MG63 (cell line): ENCODE measurements at regions not wholly inside any gene's neighbourhood (a gene's known extent, or its start where the extent isn't known, plus 50 kb on each side); places are given as distances from the start of the nearest gene placed in this dataset.
A peak's percentile ranks its signal among the peaks of the same experiment; 100 is the strongest.

ENCODE experiments used
- DNase-seq: peaks from one replicate; pipeline ENCODE4 v3.0.0-alpha.2; 2020
- H3K27me3 ChIP-seq: fragments of 250-450 bp; sonication (Bioruptor Pico); 2 replicates; pipeline ENCODE4 v1.5.1; 2020; ENCODE audit warnings: mild to moderate bottlenecking, moderate library complexity
- H3K36me3 ChIP-seq: fragments of 250-450 bp; sonication (Bioruptor Pico); 2 replicates; pipeline ENCODE4 v1.5.1; 2020; ENCODE audit warnings: mild to moderate bottlenecking, moderate library complexity
- H3K4me3 ChIP-seq: fragments of 250-450 bp; sonication (Bioruptor Pico); 2 replicates; pipeline ENCODE4 v1.5.1; 2020; ENCODE audit warnings: mild to moderate bottlenecking, moderate library complexity
- H3K9me3 ChIP-seq: fragments of 250-450 bp; sonication (Bioruptor Pico); 2 replicates; pipeline ENCODE4 v1.5.1; 2020; ENCODE audit warnings: mild to moderate bottlenecking, moderate library complexity

DNA sequence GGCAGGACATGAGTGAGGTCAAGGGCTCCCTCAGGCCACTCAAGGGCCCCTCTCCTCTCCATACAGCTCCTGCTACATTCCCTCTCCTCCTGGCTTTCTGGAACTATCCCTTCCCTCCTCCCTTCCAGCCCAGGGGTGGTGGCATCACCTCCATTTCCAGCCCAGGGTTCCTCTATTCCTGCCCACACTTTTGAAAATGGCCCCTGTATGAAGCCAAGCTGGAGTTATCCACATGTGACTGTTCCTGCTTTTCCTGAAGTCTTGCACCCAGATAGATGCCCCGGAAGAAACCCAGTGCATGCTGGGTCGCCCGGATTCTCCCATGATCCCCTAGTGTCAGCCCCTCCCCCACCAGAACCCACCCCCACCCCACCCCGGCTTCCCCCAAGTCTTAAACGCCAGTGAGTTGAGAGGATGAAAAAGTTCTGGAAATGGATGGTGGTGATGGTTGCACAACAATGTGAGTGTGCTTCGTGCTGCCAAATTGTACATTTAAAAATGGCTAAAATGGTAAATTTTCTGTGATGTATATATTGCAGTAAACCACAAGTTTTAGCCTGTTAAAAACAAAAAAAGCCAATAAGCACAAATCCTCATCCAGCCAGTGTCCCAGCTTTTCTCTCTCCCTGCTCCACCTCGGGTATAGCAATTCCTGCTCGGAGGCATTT is 136.9 kb downstream of the SCARB1 start:
- no peaks in the 10 kb centered on the region for H3K27me3 ChIP-seq
- H3K4me3 ChIP-seq: no peak overlapping the region
- H3K36me3 ChIP-seq: no peaks in the 10 kb centered on the region
- no peaks in the 10 kb centered on the region for H3K9me3 ChIP-seq
- no peak for DNase-seq

DNA sequence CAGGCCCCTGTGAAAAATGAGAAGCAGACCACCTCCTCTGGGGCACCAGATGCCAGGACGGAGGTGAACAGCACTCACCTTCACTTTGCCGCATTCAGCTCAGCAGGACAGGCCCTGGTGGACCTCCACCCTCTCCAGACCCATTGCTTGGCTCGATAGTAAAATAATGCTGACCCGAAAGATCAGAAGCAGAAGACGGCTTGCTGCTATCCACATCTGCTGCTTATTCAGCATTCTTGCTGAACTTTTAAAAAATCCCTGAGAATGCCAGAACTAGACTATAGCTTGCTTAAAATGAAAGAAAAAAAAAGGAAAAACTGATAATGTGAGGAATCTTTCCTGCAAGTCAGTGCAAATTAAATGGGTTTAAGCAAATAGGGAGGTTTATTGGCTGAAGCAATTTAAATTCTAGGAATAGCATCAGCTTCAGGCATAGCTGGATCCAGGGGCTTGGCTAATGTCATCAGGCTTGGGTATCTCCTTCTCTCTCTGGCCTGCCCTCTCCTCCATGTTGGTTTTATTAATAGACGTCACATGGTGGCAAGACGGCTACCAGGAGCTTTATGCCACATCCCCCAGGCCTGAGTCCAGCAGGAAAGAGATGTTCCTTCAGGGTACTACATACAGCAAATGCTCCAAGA is 137.9 kb downstream of the SCARB1 start:
- Histone ChIP-seq H3K9me3 (no peaks in the 10 kb centered on the region), H3K27me3 (no peaks in the 10 kb centered on the region), H3K4me3 (no peak overlapping the region), H3K36me3 (no peaks in the 10 kb centered on the region)
- DNase-seq: no peak

DNA sequence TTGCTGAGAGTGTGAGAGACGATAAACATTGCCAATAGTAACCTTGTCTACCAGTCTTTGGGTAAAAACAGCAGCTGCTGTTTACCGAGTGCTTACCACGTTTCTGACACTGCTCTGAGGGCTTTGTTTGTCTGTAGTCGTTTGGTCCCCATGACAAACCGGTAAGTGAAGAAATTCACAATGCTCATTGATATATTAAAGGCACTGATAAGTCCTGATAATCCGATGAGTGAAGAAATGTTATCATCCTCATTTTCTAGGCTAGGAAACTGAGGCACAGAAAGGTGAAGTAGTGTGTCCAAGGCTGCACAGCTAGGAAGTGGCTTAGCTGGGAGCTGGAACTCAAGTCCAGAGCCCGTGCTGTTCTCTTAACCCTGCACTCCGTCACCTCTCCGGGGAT is 138.6 kb downstream of the SCARB1 start:
- Histone ChIP-seq H3K9me3 (no peaks in the 10 kb centered on the region), H3K27me3 (no peaks in the 10 kb centered on the region), H3K36me3 (no peaks in the 10 kb centered on the region), H3K4me3 (no peak overlapping the region)
- no peak for DNase-seq

GRCh38 chr12:124722878-124723277 is 140.8 kb downstream of the SCARB1 start:
- H3K9me3 ChIP-seq: no peaks in the 10 kb centered on the region
- no peaks in the 10 kb centered on the region for H3K27me3 ChIP-seq
- no peak overlapping the region for H3K4me3 ChIP-seq
- no peaks in the 10 kb centered on the region for H3K36me3 ChIP-seq
- DNase-seq: no peak

- H3K9me3 ChIP-seq: no peaks in the 10 kb centered on the region
- no peaks in the 10 kb centered on the region for H3K27me3 ChIP-seq
- DNase-seq: no peak
- no peak overlapping the region for H3K4me3 ChIP-seq
- no peaks in the 10 kb centered on the region for H3K36me3 ChIP-seq
These were observed 142.0 kb downstream of the SCARB1 start for GRCh38 chr12:124721501-124722162.

- no peaks in the 10 kb centered on the region for H3K27me3 ChIP-seq
- no peaks in the 10 kb centered on the region for H3K9me3 ChIP-seq
- no peaks in the 10 kb centered on the region for H3K36me3 ChIP-seq
- H3K4me3 ChIP-seq: no peak overlapping the region
- peak; percentile 74 for DNase-seq
These were observed 142.8 kb downstream of the SCARB1 start for GRCh38 chr12:124720681-124721500.

DNA sequence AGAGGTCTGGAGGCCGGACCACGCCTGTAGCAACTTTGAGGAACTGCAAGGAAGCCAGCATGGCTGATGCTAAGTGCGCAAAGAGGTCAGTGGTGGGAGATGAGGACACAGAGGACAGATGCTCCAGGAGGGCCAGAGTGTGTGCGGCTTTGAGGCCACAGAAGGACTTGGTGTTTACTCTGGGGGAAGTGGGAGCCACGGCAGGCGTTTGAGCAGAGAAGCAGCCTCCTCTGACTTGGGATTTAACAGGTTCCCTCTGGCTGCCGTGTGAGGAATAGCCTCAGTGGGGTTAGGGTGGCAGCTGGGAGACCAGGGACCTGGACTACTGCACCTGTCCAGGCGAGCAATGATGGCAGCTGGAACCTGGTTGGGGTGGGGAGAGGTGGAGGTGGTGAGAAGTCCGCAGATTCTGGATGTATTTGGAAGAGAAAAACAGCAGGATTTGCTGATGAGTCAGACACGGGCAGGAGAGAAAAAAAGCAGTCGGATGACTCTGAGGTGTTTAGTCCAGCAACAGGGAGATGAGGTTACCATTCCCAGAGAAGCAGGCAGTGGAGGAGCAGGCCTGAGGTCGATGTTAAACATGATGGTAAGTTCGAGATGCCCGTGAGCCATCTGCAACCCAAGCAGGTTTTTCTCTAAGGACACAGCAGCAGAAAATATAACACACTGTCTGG is 143.5 kb downstream of the SCARB1 start:
- peak; percentile 65 for DNase-seq
- H3K27me3 ChIP-seq: no peaks in the 10 kb centered on the region
- no peaks in the 10 kb centered on the region for H3K9me3 ChIP-seq
- H3K4me3 ChIP-seq: no peak overlapping the region
- H3K36me3 ChIP-seq: no peaks in the 10 kb centered on the region

- Histone ChIP-seq H3K4me3 (no peak overlapping the region), H3K36me3 (no peaks in the 10 kb centered on the region), H3K9me3 (no peaks in the 10 kb centered on the region), H3K27me3 (no peaks in the 10 kb centered on the region)
- no peak for DNase-seq
These were observed 144.4 kb downstream of the SCARB1 start for GRCh38 chr12:124719231-124719630.

GRCh38 chr12:124718458-124718857 is 145.2 kb downstream of the SCARB1 start:
- Histone ChIP-seq H3K27me3 (no peaks in the 10 kb centered on the region), H3K4me3 (no peak overlapping the region), H3K9me3 (no peaks in the 10 kb centered on the region), H3K36me3 (no peaks in the 10 kb centered on the region)
- no peak for DNase-seq

DNA sequence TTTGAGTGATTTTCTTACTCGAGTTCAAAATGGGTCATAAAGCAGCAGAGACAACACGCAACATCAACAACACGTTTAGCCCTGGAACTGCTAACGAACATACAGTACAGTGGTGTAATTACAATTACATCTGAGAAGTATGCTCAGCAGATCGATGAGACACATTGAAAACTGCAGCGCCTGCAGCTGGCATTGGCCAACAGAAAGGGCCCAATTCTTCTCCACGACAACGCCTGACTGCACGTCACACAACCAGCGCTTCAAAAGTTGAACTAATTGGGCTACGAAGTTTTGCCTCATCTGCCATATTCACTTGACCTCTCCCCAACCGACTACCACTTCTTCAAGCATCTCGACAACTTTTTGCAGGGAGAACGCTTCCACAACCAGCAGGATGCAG is 145.6 kb downstream of the SCARB1 start:
- H3K4me3 ChIP-seq: no peak overlapping the region
- no peak for DNase-seq
- no peaks in the 10 kb centered on the region for H3K9me3 ChIP-seq
- no peaks in the 10 kb centered on the region for H3K36me3 ChIP-seq
- H3K27me3 ChIP-seq: no peaks in the 10 kb centered on the region

GRCh38 chr12:124717318-124717717 is 146.3 kb downstream of the SCARB1 start:
- no peak for DNase-seq
- Histone ChIP-seq H3K9me3 (no peaks in the 10 kb centered on the region), H3K4me3 (no peak overlapping the region), H3K27me3 (no peaks in the 10 kb centered on the region), H3K36me3 (no peaks in the 10 kb centered on the region)

- no peak for DNase-seq
- Histone ChIP-seq H3K36me3 (no peaks in the 10 kb centered on the region), H3K27me3 (no peaks in the 10 kb centered on the region), H3K4me3 (no peak overlapping the region), H3K9me3 (no peaks in the 10 kb centered on the region)
These were observed 147.2 kb downstream of the SCARB1 start for GRCh38 chr12:124716208-124717130.

- DNase-seq: peak; percentile 36
- H3K27me3 ChIP-seq: no peaks in the 10 kb centered on the region
- no peaks in the 10 kb centered on the region for H3K36me3 ChIP-seq
- H3K9me3 ChIP-seq: no peaks in the 10 kb centered on the region
- H3K4me3 ChIP-seq: no peak overlapping the region
These were observed 147.9 kb upstream of the NCOR2 start for GRCh38 chr12:124715121-124715990.

- no peaks in the 10 kb centered on the region for H3K27me3 ChIP-seq
- no peaks in the 10 kb centered on the region for H3K36me3 ChIP-seq
- DNase-seq: no peak
- no peak overlapping the region for H3K4me3 ChIP-seq
- H3K9me3 ChIP-seq: no peaks in the 10 kb centered on the region
These were observed 146.1 kb upstream of the NCOR2 start for GRCh38 chr12:124713436-124714082.

DNA sequence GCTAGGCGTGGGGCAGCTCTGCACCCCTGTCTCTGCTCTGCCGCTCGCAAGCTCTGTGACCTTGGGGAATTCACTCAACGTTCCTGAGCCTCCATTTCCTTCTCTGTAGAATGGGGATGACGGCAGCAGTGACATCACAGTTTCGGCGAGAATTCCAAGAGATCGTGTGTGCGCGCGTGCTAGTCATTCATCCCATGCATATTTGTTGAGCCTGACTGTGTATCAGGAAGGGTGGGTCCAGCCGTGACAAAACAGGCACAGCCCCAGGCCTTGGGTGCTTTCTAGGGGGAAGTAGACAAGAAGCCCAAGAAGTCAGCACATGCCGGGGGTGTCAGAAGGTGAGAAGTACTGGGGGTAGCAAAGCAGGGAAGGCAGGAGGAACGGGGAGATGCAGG is 145.6 kb upstream of the NCOR2 start:
- DNase-seq: no peak
- Histone ChIP-seq H3K27me3 (no peaks in the 10 kb centered on the region), H3K9me3 (no peaks in the 10 kb centered on the region), H3K4me3 (no peak overlapping the region), H3K36me3 (no peaks in the 10 kb centered on the region)
